Hematopoietic multipotent progenitor cell treated with erythropoietin and hydrocortisone succinate and interleukin-3 and kit ligand, for 4 days (in vitro differentiated cells): ENCODE measurements at regions not wholly inside any gene's neighbourhood (a gene's known extent, or its start where the extent isn't known, plus 50 kb on each side); places are given as distances from the start of the nearest gene placed in this dataset.
"Not testable (repeated sequence)": the region's sequence is repeated elsewhere in the genome, so short reads cannot be mapped to it uniquely, and the experiment has no call there.

Experiments
- DNase-seq: peaks from one replicate; pipeline ENCODE4 v3.0.0-alpha.2; 2015

DNA sequence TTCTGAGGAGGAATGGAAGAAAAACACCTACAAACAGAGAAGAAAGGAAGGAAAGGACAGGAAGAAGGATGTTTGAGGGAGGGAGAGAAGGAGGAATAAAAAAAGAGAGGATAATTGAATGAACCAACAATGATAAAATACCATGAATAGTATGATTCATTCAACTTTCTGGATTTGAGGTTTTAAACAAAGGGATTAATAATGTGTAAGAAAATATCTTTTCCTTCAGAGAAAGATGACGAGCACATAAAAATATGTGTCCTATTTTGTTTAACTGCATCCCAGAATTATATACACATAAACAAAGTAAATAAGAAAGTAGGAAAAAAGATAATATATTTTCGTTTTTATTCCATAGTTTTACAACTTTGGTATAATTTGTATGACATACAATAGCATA lies 1380.4 kb downstream of the STIM2 start:
- DNase-seq, result no peak

DNA sequence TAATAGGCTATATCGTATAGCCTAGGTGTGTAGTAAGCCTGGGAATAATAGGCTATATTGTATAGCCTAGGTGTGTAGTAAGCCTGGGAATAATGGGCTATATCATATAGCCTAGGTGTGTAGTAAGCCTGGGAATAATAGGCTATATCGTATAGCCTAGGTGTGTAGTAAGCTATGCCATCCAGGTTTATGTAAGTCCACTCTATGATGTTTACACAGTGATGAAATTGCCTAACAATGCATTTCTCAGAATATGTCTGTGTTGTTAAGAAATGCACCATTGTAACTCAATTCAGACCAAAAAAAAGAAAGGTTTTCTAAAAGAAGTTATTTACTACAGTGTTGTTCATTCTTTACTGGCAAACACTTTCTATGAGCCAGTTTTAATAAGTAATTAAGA lies 1387.2 kb downstream of the STIM2 start:
- no peak for DNase-seq

DNA sequence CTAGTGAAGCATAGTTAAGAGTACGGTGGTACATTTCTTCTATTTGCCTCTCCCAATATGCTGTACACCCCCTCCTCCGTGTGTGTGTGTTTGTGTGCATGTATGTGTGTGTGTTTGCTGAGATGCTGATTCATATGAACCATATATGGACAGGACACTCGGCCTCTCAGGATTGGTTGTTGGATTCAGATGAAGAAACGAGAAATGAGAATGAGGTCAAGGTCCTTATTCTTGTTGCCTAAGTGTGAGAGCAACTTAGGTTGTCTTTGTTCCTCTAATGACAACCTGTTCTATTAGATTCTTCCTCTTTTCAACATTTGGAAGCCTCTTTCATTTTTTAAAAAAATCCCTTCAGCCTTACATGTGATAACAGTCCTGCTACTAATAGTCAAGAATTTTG lies 1387.6 kb downstream of the STIM2 start:
- no peak for DNase-seq

DNA sequence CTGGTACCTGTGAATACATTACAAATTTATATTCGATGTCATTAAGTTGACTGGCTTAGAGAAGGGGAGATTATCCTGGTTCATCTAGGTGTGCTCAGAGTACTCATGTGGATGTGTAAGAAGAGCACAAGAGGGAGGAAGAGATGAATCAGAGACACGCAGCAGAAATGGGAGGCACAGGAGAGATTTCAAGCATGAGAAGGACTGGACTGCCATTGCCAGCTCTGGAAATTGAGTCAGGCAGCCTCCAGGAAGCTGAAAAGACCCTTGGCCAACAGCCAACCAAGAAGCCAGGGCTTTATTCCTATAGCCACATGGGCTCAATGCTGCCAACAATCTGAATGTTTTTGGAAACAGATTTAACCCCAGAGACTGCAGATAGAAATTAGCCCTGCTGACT lies 1390.0 kb downstream of the STIM2 start:
- DNase-seq, result no peak

DNA sequence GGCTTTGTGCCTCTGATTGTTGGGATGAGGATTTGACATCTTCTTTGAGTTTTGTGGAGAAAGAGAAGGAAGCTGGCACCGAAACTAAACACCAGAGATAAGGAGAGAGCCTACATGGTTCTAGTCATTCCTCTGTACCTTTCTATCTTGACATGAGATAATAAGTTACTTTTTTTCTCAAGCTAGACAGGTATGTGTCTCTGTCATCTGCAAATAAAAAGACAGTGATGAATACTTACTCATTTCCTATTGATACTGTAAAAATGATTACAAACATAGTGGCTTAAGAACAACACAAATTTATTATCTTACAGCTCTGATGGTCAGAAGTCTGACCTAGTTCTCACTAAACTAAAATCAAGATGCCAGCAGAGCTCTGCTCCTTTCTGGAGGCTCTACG lies 1391.2 kb downstream of the STIM2 start:
- DNase-seq, result no peak

DNA sequence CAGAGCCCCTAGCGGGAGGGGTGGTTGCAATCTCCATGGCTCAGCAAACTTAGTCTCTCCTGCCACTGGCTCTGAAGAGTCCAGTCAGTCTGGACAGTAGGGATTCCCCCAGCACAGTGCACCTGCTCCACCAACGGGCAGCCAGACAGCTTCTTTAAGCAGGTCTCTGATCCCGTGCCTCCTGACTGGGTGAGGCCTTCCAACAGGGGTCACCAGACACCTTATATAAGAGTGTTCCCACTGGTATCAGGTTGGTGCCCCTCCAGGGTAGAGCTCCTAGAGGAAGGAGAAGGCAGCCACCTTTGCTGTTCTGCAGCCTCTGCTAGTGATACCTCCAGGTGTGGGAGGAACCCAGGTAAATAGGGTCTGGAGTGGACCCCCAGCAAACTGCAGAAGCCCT lies 1393.4 kb downstream of the STIM2 start:
- DNase-seq, result no peak

DNA sequence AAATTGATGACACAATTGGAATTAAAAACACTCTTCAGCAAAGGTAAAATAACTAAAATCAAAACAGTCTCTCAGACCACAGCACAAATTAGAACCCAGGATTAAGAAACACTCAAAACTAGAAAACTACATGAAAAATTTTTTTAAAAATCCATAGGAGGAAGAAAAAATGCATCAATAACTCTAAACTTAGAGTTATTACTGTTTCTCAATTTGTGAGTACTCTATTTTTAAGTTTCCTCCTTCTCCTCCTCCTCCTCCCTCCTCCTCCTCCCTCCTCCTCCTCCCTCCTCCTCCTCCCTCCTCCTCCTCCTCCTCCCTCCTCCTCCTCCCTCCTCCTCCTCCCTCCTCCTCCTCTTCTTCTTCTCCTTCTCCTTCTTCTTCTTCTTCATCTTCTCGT lies 1395.7 kb downstream of the STIM2 start:
- DNase-seq, result no peak

DNA sequence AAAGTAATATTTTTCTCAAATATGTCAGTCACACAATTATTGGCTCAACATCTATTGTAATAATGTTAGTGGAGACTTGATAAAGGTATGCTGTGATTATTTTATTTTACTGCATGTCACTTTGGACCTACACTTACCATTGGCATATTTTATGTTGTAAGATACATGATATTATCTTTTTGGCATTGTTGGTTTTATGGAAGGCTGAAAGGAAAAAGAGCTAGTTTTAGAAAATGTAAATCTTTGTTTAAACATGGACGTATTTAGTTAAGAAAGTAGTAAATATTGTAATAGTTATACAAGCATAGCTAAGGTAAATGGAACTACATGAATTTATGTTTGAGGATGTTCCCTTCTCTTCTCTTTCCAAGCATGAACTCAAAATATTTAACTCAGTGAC lies 1399.3 kb downstream of the STIM2 start:
- no peak for DNase-seq

DNA sequence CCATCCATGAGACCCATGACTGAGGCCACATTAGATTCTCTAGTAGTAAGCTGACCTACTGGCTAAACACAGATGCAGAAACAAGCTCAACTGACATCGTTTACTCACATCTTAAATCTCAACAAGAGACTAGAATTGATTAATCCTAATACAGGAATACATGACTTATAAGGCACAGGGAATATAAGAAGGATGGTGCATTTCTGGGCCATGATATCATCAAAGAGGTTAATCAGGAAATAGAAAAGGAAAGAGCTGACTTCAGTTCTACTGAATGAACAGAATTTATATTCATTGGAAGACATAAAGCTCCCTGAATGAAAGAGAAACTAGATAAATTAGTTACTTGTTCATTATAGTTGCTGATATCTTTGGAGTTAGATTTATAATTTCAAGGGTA lies 1406.5 kb downstream of the STIM2 start:
- no peak for DNase-seq

DNA sequence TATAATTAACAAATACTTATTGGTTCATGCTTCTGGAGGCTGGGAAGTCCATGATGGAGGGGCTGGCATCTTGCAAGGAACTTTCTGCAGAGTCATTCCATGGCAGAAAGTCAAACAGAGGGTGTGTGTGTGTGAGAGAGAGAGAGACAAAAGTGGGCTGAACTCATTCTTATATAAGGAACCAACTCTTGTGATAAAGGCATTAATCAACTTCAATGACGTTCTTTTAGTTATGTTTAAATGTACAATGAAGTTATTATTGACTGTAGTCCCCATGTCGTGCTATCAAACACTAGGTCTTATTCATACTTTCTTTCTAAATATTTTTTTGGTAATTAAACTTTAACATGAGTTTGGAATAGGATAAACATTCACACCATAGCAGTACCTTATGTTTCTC lies 1408.8 kb downstream of the STIM2 start:
- no peak for DNase-seq

DNA sequence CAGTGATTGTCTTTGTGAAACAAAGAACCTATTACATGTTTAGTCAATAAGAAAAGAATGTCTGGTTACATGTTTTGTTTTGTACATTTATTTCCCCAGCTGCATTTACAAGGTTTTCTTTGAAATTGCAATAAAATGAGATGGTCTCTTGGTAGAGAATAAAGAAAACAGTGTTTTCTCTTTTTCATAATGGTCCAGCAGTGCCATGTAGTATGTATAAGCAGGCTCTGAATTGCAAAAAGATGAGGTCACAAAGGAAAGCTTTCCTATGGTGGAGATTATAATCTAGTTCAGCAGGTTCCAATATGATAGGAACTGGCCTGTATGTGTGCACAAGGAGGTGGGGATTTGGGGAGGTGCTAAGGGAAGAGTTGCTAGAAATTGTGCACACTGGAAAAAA lies 1417.3 kb downstream of the STIM2 start:
- no peak for DNase-seq

DNA sequence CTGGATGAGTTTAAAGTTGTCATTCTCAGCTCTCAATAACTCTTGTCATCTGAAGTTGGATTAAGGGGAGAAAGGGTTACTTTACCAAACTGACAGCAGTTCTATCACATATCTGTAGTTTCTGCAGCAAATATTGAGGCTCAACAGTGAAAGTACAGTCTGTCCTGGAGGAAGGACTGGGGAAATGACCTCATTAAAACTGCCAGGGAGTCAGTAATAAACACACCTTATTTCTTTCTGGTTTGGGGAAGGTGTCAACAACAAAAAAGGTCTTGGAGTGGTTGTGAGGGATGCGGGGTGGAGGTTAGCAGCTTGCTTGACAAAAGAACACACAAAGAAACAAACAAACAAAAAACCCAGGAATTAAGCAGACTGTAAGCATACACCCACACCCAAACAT lies 1418.0 kb downstream of the STIM2 start:
- no peak for DNase-seq

DNA sequence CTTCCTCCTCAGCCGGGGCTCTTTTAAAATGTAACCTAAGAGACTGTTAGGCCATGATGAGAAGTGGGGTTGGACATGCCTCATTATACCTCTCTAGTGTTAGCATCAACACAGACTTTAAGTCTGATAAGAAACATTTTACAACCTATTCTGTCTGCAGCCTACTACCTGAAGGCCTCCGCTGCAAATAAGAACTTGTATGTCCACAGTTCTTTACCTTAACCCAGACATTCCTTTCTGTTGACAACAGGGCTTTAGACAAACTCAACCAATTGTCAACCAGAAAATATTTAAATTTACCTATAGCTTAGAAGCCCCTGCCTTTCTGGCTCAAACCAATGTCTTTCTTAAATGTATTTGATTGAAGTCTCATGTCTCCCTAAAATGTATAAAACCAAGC lies 1418.6 kb downstream of the STIM2 start:
- no peak for DNase-seq

DNA sequence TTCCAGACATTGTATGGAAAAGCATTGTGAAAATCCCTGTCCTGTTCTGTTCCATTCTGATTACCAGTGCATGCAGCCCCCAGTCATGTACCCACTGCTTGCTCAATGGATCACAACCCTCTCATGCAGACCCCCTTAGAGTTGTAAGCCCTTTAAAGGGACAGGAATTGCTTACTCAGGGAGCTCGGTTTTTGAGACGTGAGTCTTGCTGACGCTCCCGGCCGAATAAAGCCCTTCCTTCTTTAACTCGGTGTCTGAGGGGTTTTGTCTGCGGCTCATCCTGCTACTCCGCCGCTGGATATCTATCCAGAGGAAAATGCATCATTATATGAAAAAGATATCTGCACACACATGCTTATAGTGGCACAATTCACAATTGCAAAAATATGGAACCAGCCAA lies 1425.6 kb downstream of the STIM2 start:
- not testable (repeated sequence) for DNase-seq

DNA sequence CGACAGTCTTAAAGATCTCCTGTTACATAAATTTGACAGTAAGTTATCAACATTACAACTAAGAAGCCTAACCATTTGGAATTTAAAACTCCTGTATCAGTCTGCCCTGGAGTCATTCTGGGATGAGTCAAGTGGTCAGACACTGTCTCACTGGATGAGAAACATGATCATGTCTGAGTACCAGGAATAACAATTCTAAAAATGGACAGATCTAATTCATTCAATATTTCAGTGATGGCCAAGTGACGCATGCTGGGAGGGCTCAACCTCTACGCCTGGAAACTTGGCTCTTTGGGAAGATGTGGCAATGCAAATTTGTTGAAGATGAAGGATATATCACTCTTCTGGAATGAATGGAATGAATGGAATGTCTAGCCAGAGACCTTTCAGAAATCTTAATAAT lies 1427.2 kb downstream of the STIM2 start:
- no peak for DNase-seq

DNA sequence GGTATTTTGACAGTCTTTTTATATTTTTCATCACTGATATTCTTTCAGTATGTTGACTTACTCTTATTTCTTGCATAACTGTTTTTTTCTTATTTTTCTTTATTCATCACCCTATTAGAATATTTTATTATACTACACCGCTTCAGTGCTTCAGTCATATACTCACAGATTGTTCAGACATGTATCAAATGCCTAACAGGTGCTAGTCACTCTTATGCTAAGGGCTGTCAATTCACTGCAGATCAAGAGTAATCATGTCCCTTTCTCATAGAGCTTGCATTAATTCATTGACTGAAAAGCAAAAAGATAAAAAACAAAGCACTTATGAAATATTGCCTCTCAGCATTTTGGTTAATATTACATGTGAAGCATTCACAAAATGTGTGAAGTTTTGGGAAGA lies 1435.6 kb downstream of the STIM2 start:
- no peak for DNase-seq

DNA sequence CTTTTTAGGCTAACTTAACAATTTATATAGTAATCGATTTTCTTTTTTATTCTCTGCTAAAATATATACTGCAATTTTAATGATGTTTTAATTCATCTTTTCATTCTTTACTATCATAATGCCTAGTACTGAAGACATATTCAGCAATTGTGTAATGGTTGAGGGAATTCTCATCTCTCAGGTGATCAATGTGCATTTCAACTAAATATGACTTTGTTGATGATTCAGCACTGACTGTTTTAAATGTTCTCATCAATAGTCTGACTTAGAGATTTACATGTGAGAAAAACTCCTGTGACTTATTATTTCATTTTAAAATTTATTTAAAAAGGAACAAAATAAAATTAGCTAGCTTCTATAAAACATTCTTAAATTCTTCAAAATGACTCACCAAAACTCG lies 1450.3 kb downstream of the STIM2 start:
- no peak for DNase-seq

DNA sequence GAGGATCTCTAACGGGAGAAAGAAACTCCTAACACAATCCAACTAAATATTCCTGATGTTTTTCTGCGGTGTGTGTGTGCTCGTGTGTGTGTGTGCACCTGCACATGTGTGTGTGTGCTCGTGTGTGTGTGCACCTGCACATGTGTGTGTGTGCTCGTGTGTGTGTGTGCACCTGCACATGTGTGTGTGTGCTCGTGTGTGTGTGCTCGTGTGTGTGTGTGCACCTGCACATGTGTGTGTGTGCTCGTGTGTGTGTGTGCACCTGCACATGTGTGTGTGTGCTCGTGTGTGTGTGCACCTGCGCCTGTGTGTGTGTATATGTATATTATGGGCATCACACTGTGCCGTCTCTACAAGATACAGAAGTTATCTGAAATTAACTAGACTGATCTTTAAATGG lies 1451.9 kb downstream of the STIM2 start:
- DNase-seq, result not testable (repeated sequence)

DNA sequence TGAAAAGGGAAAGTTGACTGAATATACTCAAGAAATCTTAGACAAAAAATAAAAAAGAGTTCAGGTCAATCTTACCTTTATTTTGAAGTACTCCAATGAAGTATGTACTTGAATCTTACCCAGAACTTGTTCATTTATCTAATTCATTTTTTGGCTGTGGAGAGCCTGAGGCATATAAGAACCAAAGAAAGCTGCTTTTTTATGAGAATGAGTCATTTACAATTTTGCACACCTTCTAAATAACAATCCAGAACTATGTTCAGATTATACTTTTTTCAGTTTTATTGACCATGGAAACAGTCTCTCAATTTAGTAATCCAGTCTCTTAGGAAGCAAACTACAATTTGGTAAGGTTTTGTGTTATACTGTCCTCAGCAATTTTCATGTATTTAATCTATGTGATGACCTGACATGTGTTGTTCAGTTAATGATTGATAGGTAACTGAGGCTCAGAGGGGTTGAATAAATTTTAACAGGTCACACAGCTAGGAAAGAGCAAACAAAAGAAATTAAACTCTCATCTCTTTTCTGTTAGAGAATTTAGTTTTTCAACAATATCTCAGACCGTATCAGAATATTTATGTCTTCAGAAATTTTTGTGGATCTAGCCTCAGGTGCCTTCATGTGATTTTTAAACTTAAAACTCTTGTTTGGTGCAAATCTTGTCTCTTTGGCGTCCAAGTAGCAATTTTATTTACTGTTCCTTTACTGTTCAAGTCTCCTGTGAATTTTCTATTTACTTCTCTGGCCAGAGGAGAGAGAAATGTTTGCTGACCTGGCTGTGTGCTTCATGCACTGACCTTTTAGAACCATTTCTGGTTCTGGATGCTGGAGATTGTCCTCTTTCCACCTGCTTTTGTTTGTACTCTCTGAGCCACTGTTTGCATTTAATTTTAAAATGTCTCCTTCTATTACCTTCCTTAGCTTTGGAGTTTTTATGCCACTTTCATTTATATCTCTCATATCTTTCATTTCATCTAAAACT lies 1453.4 kb downstream of the STIM2 start:
- no peak for DNase-seq

DNA sequence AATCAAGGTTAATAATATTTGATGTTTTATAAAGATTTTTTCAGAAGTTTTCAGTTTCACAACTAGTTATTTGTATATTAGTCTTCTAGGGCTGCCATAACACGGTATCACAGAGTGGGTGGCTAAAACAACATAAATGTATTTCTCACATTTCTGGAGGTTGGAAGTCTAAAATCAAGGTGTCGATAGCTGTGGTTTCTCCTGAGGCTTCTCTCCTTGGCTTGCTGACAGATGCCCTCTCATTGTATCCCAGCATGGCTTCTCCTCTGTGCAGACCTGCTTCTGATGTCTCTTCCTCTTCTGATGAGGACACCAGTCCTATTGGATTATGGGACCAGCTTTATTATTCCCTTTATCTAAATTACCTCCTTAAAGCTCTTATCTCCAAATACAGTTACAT lies 1456.6 kb downstream of the STIM2 start:
- DNase-seq, result no peak

DNA sequence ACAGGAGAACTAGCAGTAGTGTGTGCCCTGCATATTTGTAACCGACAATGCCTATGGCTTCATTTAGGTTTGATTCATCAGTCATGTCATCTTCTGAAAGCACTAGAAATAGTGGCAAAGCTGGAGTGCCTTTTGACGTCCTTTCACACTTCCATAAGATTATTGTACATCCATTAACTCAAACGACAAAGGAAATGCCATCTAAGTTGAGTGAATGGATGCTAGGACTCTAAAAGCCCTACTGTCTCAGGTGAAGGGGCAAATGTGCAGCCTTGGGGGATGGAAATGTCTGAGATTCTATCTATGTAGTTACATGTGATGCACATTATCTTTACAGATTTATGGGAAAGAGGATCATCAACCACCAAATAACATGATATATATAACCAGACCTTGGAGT lies 1473.6 kb downstream of the STIM2 start:
- no peak for DNase-seq

DNA sequence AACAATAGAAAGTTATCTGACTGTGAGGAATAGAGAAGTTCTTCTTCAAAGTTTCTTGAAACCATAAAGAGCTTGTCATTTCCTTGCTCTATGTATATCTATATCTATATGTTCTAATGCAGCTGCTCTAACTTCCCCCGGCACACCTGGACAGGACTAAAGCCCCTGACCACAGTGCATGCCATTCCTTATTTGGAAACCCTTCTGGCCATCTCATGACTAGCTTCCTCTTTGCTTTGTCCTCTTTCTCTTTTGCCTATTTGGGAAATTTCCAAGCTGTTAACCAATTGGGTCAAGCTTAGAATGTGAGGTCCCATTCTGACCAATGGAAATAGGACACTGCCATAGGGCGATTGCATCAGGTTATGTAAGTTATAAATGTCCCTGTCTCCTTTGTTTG lies 1481.1 kb downstream of the STIM2 start:
- DNase-seq, result no peak

DNA sequence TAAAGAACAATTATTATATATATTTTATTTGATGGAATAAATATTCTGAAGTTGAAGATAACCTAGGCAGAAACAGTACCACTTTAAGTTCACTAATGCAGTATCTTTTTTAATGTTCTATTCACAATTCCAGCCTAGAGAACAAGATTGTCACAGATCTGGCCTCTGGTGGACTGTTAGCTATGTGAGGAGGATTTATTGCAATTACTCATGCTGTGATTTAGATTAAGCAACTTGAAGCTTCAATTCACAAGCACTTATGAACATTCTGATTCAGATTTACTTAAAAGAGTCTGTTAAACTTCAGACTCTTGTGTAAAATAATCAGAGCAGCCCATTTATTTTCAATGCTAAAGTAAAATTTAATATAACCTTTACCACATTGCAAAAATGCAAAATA lies 1489.8 kb downstream of the STIM2 start:
- no peak for DNase-seq

DNA sequence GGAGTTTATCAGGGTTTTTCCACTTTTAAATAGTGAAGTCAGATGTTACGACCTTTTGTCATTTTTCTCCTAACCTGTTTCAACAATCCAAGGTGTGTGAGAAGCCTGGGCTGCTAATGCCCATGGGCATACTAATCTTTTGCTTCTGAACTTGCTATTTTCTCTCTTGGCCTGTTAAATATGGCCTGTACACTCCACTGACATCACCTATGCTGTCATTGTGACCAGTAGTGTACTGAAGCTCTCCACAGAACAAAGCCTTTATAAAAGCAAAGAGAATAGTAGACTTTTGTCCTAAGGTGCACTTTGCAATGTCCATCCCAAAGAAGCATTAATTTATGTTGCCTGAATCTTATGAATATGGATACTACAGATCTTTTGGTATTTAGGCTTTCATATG lies 1490.5 kb downstream of the STIM2 start:
- DNase-seq, result no peak

DNA sequence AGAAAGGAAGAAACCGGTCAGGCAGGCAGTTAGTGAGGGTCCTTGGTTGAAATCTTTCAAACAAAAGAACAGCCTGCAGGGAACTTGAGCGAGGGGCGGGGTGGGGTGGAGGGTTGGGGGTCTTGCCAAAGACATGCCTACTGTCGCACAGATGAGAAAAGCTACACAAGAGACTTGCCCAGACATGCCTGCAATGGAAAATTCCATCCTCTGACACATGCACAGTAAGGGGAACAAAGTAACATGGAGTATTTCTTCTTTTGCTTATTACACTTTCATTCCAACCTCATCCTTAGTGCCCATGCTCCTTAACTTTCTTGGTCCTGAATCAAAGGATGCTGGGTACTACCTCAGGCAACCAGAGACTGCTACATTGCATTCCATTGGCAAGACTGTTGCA lies 1491.2 kb downstream of the STIM2 start:
- no peak for DNase-seq
